Adrenal gland (tissue), 5 donors: ENCODE measurements at regions not wholly inside any gene's neighbourhood (a gene's known extent, or its start where the extent isn't known, plus 50 kb on each side); places are given as distances from the start of the nearest gene placed in this dataset.

Source experiments
- POLR2A ChIP-seq, 2 donors: fragments of 450-650 bp; IDR thresholded peaks; one replicate each; pipeline ENCODE4 v1.6.1; 2017; ENCODE audit warnings: antibody characterized with exemption in 2 of 2, mild to moderate bottlenecking in 2 of 2, moderate library complexity in 1 of 2
- TF ChIP-seq, protein P1 (sequence below), 6 experiments: fragments of 450-650 bp in 4 of 6; fragments of 200-600 bp in 2 of 6; sonication (generic) in 1 of 6; IDR thresholded peaks; 1 replicate in 5 of 6; 2 replicates in 1 of 6; pipeline versions ENCODE4 v1.5.1 to v1.8.0; 2016 to 2021; ENCODE audit warnings: antibody characterized with exemption in 6 of 6, mild to moderate bottlenecking in 2 of 6, moderate library complexity in 1 of 6
- donor health status: DM: no; HTN: no; CAD: no.

GRCh38 chr6:15017261-15017660, 228.6 kb upstream of the JARID2 start:
- TF ChIP-seq, protein P1, sequence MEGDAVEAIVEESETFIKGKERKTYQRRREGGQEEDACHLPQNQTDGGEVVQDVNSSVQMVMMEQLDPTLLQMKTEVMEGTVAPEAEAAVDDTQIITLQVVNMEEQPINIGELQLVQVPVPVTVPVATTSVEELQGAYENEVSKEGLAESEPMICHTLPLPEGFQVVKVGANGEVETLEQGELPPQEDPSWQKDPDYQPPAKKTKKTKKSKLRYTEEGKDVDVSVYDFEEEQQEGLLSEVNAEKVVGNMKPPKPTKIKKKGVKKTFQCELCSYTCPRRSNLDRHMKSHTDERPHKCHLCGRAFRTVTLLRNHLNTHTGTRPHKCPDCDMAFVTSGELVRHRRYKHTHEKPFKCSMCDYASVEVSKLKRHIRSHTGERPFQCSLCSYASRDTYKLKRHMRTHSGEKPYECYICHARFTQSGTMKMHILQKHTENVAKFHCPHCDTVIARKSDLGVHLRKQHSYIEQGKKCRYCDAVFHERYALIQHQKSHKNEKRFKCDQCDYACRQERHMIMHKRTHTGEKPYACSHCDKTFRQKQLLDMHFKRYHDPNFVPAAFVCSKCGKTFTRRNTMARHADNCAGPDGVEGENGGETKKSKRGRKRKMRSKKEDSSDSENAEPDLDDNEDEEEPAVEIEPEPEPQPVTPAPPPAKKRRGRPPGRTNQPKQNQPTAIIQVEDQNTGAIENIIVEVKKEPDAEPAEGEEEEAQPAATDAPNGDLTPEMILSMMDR (IDR thresholded peaks at IDR 0.05): no peak
- TF ChIP-seq POLR2A (IDR thresholded peaks at IDR 0.05): no peak
